Right lobe of liver (tissue), 6 donors: ENCODE measurements at regions not wholly inside any gene's neighbourhood (a gene's known extent, or its start where the extent isn't known, plus 50 kb on each side); places are given as distances from the start of the nearest gene placed in this dataset.

Source experiments
- ATAC-seq, 4 donors: fragments of 200-7000 bp; cut with Tn5 transposase; one replicate each; pipeline ENCODE4 v1.9.1; 2020; ENCODE audit warnings: mild to moderate bottlenecking in 4 of 4, moderate library complexity in 4 of 4
- DNase-seq, 3 donors: peaks; one replicate each; pipeline ENCODE4 v3.0.0-alpha.2; 2020
- H3K27ac ChIP-seq, 3 donors: fragments of 200-600 bp; one replicate each; pipeline ENCODE4 v1.8.0; 2022
- H3K27me3 ChIP-seq, 2 donors: fragments of 200-600 bp; one replicate each; pipeline ENCODE4 v1.8.0; 2022
- H3K36me3 ChIP-seq, 4 donors: fragments of 200-600 bp; sonication (generic) in 1 of 4; one replicate each; pipeline versions ENCODE4 v1.5.1 to v1.8.0; 2017 to 2022; ENCODE audit warnings: control low read depth in 1 of 4
- H3K4me1 ChIP-seq, 4 donors: fragments of 200-600 bp; sonication (generic) in 1 of 4; one replicate each; pipeline versions ENCODE4 v1.5.1 to v1.8.0; 2017 to 2022; ENCODE audit warnings: control low read depth in 1 of 4
- H3K4me3 ChIP-seq, 3 donors: fragments of 200-600 bp; one replicate each; pipeline ENCODE4 v1.8.0; 2022
- H3K9me3 ChIP-seq, 4 donors: fragments of 200-600 bp; sonication (generic) in 1 of 4; one replicate each; pipeline versions ENCODE4 v1.5.1 to v1.8.0; 2017 to 2022; ENCODE audit warnings: control low read depth in 1 of 4
- POLR2A ChIP-seq: fragments of 450-650 bp; IDR thresholded peaks from one replicate; pipeline ENCODE4 v1.6.1; 2017; ENCODE audit warnings: antibody characterized with exemption, mild to moderate bottlenecking
- WGBS: methylation state at CpG from one replicate; pipeline ENCODE4 v1.1.6; 2018; ENCODE audit warnings: low coverage, low lambda C conversion rate; ENCODE audit not compliant: insufficient coverage; ENCODE audit errors: missing lambda C conversion rate; 5-methylcytosine and 5-hydroxymethylcytosine counted together
- intact Hi-C, 2 donors: fragments of 100-400 bp; cut with DNase I; formaldehyde crosslinking; loops; one replicate each; pipeline versions ENCODE4 v1.11.2 to v1.14.1; 2022
- TF ChIP-seq, protein P1 (sequence below), 4 donors: fragments of 200-600 bp in 3 of 4; fragments of 450-650 bp in 1 of 4; IDR thresholded peaks; one replicate each; pipeline versions ENCODE4 v1.5.1 to v1.8.0; 2016 to 2022; ENCODE audit warnings: antibody characterized with exemption in 4 of 4, mild to moderate bottlenecking in 2 of 4
- donor health status: DM: no; HTN: yes; CAD: no.
- donor health status: DM: no; HTN: no; CAD: no.
- donor health status: DM: no; HTN: no; CAD: no.
- donor health status: DM: no; HTN: yes; CAD: no.
- donor health status: DM: no; HTN: yes; CAD: no.

DNA sequence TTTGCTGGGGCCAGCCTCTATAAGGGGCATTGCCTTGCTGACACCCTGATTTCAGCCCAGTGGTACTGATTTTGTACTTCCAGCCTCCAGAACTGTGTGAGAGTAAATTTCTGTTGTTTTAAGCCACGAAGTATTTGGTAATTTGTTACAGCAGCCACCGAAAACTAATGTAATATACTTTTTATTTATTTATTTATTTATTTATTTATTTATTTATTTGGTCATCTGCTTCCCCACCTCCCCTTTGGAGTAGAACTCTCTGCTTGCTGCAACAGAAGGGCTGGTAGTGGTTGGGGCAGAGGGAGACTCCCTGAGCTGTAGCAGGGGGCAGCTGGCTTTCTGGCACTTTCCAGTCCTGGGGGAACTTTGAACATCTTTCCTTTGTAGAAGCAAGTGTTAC is 128.4 kb upstream of the RAG2 start:
- no peaks in the 10 kb centered on the region for H3K27me3 ChIP-seq
- no peak for DNase-seq
- H3K27ac ChIP-seq = no peak overlapping the region
- H3K9me3 ChIP-seq = no peaks in the 10 kb centered on the region
- WGBS = 54% methylated on average over 2 of the region's 2 CpGs
- intact Hi-C loops = no loop called here
- TF ChIP-seq POLR2A = no peak
- TF ChIP-seq, protein P1, sequence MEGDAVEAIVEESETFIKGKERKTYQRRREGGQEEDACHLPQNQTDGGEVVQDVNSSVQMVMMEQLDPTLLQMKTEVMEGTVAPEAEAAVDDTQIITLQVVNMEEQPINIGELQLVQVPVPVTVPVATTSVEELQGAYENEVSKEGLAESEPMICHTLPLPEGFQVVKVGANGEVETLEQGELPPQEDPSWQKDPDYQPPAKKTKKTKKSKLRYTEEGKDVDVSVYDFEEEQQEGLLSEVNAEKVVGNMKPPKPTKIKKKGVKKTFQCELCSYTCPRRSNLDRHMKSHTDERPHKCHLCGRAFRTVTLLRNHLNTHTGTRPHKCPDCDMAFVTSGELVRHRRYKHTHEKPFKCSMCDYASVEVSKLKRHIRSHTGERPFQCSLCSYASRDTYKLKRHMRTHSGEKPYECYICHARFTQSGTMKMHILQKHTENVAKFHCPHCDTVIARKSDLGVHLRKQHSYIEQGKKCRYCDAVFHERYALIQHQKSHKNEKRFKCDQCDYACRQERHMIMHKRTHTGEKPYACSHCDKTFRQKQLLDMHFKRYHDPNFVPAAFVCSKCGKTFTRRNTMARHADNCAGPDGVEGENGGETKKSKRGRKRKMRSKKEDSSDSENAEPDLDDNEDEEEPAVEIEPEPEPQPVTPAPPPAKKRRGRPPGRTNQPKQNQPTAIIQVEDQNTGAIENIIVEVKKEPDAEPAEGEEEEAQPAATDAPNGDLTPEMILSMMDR (IDR thresholded peaks at IDR 0.05) = no peak
- no peak for ATAC-seq
- no peaks in the 10 kb centered on the region for H3K36me3 ChIP-seq
- no peaks in the 10 kb centered on the region for H3K4me1 ChIP-seq
- H3K4me3 ChIP-seq = no peak overlapping the region

DNA sequence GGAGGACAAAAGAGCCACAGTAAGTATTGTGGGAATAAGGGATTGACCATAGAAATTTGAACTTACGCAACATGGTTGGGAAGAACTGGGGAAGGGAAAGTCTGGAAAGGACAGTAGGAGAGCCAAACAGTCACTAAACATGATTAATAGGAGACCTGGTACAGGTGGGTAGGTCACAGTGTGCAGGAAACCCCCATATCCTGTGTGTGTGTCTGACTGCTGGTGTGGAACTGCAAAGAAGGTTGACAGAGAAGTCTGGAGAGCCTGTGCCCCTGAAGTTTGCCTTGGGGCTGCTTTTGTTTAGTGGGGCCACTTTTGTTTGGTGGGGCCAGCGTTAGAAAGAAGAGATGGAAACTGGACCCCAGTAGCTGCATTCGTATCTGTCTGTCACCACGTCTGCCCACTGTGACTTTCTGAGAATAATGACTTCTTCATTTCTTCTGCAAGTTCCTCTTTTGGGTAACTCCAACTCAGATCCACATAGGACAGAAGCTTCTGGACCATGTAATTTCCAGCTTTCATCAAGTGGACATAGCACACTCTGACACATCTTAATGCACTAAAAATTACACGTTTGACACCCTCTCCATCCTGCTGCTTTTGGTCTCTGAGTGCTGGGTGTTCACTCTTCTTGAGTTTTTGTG is 126.8 kb upstream of the RAG2 start:
- 50% methylated on average over 4 of the region's 5 CpGs for WGBS
- Histone ChIP-seq H3K4me1 (no peaks in the 10 kb centered on the region), H3K27ac (no peak overlapping the region), H3K27me3 (no peaks in the 10 kb centered on the region), H3K4me3 (no peak overlapping the region), H3K36me3 (no peaks in the 10 kb centered on the region), H3K9me3 (no peaks in the 10 kb centered on the region)
- intact Hi-C loops = no loop called here
- DNase-seq = no peak
- ATAC-seq = peak in 1 of 4 donors; percentile 22
- no peak for TF ChIP-seq POLR2A
- TF ChIP-seq, protein P1 (IDR thresholded peaks at IDR 0.05) = no peak

DNA sequence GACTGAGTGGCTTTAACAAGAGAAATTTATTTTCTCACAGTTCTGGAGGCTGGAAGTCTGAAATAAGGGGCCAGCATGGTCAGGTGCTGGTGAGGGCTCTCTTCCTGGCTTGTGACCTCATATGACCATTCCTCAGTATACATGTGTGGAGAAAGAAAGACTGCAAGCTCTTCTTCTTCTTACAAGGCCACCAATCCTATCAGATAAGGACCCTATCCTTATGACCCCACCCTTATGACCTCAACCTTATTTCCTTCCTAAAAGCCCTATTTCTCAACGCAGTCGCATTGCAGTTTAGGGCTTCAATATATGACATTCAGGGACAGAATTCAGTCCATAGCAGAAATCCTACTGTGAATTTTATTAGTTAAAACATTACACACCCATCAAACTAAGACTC is 124.4 kb upstream of the RAG2 start:
- intact Hi-C loops = no loop called here
- no peaks in the 10 kb centered on the region for H3K9me3 ChIP-seq
- no peak for TF ChIP-seq POLR2A
- TF ChIP-seq, protein P1 (IDR thresholded peaks at IDR 0.05) = no peak
- ATAC-seq (no peak), DNase-seq (no peak)
- H3K4me3 ChIP-seq = no peak overlapping the region
- no peaks in the 10 kb centered on the region for H3K4me1 ChIP-seq
- no peaks in the 10 kb centered on the region for H3K36me3 ChIP-seq
- 46% methylated on average over 2 of the region's 2 CpGs for WGBS
- H3K27ac ChIP-seq = no peak overlapping the region
- no peaks in the 10 kb centered on the region for H3K27me3 ChIP-seq

DNA sequence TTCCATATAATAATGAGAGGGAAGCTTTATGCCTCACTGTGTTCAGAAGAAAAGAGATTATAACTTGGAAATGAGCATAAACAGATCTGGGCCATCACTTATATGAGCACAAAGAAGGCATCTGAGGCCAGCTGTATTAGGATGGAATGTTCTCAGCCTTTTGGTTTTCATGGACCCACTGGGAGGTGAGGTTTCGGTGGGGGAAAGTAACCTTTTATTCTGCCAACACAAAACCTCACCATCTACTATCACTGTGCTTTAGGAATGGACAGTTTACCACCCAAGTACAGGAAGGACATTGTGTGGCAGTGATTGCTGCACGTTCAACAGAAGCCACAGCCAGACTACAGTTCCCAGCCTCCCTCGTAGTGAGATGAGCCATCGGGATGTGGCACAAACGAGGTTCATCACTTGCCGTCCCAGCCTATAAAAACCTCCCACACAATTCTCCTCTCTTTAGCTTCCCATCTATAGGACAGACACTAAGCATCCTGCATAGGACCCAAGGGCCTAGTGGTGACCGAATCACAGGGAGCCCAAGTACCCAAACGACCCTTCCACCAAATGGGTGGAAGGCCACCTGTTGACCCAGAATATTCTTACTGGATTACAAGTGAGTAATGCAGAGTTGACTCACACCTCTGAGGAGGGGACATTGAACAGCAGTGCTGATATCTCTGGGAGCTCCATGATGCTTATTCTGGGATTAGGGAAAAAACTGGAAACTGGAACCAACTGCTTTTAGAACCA is 121.5 kb upstream of the RAG2 start:
- TF ChIP-seq, protein P1 (IDR thresholded peaks at IDR 0.05) = no peak
- TF ChIP-seq POLR2A = no peak
- WGBS = 68% methylated on average over 6 of the region's 8 CpGs
- no peak for ATAC-seq
- Histone ChIP-seq H3K27me3 (no peaks in the 10 kb centered on the region), H3K9me3 (no peaks in the 10 kb centered on the region), H3K36me3 (no peaks in the 10 kb centered on the region), H3K4me3 (no peak overlapping the region), H3K27ac (no peak overlapping the region), H3K4me1 (no peaks in the 10 kb centered on the region)
- intact Hi-C loops = no loop called here
- no peak for DNase-seq
